Inferior parietal cortex (tissue), 1 donor: ENCODE measurements at regions not wholly inside any gene's neighbourhood (a gene's known extent, or its start where the extent isn't known, plus 50 kb on each side); places are given as distances from the start of the nearest gene placed in this dataset.
"Not testable (repeated sequence)": the region's sequence is repeated elsewhere in the genome, so short reads cannot be mapped to it uniquely, and the experiment has no call there.

Experiments used
- DNase-seq: peaks from one replicate; pipeline ENCODE4 v3.0.0-alpha.2; 2016; ENCODE audit errors: extremely low spot score

DNA sequence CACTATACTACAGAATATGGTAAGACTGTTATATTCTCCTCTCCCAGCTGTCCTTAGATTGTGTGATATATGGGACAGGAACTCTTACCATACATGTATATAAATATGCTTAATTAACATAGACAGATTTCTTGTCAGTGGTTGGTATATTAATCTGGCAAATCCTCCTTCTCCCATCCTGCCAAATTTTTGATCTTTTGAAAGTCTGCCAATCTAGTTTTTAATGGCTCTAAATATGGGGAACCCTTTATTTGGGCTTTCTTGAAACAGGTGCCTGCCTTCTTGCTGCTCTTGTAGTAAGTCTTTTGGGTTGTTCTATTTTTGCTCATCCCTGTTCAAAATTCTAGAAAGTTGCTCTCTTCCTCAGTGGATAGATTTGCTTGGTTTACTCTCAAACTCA is 63.5 kb downstream of the SPATA31D1 start:
- DNase-seq: no peak

DNA sequence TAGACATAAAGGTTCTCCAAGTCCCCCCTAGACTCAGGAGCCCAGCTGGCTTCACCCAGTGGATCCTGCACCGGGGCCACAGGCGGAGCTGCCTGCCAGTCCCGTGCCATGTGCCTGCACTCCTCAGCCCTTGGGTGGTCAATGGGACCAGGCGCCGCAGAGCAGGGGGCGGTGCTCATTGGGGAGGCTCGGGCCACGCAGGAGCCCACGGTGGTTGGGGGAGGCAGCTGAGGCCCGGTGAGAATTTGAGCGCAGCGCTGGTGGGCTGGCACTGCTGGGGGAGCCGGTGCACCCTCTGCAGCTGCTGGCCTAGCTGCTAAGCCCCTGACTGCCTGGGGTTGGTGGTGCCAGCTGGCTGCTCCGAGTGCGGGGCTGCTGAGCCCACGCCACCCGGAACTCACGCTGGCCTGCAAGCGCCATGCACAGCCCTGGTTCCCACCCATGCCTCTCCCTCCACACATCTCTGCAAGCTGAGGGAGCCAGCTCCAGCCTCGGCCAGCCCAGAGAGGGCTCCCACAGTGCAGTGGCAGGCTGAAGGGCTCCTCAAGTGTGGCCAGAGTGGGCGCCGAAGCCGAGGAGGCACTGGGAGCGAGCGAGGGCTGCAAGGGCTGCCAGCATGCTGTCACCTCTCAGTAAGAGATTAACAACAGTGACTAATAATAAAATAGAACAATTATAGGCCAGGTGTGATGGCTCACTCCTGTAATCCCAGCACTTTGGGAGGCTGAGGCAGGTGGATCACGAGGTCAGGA is 65.9 kb downstream of the SPATA31D1 start:
- DNase-seq: no peak

DNA sequence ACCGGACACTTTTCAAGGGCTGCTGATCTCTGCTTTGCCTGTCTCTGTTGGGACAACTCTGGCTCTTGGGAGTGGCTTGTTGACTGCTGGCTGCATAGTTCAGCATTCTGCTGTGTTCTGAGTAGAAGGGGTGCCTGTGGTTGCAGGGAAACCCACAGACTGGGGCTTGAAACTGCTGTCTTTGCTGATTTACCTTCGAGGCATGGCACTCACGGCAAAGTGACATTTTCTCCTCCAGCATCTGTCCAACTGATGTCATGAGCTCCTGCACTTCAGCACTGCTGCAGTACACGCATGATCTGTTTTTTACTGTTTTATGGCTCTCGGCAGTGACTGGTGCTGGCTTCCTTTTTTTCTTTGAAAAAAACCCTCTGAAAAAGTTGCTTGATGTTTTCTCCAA is 69.2 kb downstream of the SPATA31D1 start:
- DNase-seq: no peak

DNA sequence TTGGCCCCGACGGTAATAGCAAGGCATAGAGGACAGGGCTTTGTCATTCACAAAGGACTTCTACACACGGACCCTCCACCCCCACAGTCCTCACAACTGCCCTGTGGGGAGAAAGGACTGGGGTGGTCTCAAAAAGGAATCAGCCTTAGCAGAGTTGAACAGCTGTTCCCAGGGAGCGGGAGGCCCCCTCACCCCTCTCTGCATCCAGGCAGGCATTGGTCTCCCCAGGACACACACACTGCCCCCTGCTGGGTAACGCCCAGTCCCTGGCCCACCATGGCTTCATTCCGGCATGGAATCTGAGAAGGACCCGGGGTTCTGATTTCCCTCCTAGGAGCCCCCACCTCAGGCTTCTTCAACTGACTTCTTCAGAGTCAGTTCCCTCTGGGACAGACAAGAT is 73.2 kb downstream of the SPATA31D1 start:
- DNase-seq: not testable (repeated sequence)

DNA sequence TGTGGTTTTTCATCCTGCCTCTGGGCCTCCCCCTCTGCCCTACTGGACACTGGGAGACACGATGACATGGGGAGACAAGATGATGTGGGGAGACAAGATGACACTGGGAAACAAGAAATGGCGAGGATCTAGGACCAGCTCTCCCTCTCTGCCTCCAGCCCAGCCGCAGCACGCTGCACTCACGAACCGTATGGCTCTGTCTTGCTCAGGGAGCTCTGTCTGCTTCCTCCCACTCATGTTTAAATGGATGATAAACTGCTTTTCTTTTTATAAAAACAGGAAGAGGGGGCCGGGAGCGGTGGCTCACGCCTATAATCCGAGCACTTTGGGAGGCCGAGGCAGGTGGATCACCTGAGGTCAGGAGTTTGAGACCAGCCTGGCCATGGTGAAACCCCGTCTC is 73.7 kb downstream of the SPATA31D1 start:
- no peak for DNase-seq

DNA sequence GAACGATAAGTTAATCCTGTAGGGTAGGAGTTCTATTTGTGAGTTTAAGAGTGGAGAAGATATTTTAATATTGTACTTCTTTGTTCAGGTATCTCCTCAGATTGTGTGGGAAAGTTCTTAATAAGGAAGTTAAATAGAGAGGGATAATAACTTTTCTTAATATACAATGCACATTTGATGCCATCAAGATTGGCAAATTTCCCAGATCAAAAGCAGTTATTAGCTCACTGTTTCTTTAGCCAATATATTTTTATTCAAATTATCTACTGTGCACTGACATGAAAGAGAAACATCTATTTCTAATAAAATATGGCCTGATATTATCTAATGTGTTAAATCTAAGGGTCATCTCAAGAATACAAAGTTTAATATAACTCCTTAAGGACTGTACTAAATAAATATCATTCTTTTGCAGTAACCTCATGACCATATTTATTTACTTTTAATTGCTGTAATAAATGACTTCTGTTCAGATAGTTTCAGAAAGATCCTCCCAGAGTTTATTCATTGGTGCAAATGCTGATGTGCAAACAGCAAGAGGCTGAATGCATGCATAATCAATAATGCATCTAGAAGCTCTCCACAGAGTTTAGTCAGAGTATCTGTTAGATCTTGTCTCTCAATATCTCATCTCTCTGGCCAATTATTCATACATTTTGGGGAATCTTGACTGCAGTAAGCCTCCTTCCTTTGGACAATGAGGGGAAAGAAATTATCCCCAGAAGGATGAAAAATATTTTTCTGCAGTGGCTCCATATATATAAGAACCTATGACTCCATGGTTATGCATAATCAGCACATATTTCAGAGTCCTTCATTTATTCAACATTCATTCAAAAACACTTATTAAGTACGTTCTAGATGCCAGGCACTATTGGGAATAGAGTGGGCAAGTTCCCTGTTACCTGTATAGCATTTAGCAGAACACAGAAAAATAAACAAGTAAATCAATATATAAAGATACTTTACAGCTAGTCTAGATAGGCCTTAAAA is 85.3 kb downstream of the SPATA31D1 start:
- DNase-seq: no peak

DNA sequence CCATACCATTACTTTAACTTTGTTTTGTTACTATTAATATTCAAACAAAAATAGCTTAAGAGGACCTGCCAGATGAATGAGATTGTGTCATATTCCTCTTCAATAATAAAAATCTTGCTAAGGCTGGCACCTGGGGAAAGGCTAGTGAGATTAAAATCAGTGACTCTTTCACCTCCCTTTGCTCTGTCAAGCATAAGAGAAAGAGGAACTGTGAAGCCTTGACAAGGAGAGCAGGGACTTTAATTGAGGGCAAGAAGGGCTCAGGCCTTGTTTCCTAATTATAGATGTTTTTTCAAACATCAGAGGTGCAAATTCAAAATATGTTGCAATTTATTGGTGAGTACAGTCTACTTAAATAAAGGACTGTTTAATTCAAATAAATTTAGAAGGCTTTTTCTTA is 91.7 kb downstream of the SPATA31D1 start:
- no peak for DNase-seq

DNA sequence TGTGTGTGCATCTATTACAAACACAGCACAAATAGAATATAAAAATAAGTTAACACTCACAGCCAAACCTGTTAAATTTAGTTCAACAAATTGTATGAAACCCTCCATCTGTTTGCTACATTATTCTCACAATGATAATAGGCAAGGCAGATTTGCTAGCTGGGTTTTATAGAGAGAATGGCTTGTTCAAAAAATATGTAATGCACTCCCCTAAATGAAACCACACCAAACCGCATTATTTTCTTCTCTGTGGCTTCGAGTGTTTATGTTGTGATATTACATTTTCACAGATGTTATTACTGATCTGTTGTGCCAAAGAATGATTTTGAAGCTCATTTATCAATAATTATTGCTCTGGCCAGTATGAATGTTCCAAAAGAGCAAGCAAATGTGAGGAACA is 92.9 kb downstream of the SPATA31D1 start:
- DNase-seq: peak; percentile 11

DNA sequence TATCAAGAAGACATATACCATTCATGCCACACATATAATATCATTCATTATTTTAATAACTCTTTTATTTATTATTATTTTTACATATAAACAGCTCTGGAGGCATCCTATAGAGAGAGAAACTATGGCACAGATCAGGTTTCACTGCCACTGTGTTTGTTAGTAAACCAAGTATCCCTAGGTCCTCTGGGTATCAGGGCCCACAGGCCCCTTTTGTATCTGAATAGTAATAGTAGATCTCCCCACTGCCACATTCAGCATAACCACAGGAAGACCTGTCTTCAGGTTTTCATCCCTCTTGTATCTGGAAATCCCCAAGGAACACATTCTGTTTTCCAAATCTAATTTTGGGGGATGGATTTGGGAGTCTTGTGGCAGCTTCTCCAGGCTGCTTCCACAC is 94.0 kb downstream of the SPATA31D1 start:
- DNase-seq: no peak

DNA sequence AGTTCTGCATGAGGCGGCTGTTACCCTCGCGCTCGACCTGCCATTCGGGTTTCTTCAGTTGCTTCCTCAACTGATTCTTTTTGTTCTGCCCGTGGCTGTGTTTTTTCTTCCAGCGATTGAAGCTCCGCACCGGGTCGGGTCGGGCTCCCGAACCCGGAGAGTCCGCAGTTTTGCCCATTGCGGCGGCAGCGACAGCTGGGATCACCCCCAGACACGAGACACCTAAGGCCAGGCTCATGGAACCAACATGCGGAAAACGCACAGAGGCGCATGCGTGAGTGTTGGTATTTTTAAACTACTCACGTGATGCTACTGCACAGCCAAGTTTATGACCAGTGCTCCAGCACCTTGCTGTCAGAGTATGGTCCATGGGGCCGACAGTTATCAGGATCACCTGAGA is 100.0 kb downstream of the SPATA31D1 start:
- no peak for DNase-seq

DNA sequence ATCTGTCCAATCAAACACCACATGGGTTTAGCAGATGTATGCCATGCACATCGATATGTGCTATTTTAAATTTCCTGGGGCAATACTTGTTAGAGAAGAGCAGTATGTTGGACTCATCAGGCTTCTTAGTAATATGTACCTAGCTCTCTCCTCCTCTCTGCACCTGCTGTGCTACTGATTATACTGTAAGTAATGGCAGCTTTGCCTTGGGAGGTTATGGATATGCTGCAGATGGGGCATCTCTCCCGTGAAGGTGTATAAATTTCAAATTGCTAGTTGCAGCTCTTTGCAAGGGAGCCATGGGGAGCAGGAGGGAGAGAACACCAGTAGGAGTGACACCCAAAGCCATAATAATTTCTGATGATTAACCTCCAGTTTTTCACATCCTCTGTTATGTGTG is 101.5 kb downstream of the SPATA31D1 start:
- DNase-seq: no peak

DNA sequence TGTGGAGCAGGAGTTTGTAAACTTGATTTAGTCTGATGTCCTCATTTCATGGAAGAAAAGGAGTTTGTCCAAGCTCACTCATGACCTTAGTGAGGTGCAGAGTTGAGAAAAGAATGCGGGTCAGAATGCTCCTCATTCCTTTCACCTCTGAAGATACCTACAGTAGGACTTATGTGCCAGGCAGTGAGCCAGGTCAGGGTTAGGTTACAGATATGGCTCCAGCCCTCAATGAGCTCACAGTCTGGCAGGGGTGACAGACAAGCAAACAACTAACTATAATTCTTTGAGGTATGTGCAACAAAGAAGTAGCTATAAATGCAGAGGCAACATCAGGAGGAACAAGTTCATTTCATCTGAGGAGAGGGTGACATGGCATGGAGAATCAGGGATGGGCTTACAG is 102.5 kb downstream of the SPATA31D1 start:
- DNase-seq: no peak

DNA sequence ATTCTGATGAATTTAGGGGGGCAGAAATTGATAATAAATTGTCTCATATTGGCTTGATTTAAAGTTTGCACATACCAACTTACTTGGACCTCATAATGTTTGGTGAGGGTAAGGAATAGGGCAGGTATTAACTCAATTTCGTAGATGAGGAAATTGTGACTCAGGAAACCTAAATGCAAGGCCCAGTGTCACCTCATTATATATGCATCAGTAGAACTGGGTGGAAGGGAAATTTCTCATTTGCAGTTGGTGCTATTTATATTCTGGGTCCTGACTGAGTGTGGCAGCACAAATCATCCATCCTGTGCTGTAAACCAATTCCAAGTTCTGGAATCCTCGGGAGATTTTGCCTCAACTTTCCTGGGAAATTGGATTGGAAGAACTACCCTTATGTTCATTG is 103.0 kb downstream of the SPATA31D1 start:
- no peak for DNase-seq

DNA sequence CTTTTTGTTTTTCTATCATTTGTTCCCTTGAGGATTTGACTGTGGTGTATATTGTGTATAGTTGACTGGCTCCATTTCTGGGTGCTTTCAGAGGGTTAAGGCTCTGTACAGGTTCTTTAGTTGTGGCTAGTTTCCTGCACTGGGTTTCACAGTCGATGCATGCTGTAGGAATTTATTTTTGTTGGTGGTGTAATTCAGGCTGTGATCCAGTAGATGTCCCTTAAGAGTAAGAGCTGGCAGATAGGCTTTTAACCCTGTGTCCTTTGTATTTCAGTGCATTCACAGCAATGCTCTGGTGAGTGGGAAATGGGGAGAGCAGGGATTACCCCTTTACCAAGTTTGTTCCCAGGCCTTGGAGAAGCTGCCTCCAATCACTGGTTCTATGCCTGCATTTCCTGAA is 112.9 kb downstream of the SPATA31D1 start:
- no peak for DNase-seq

DNA sequence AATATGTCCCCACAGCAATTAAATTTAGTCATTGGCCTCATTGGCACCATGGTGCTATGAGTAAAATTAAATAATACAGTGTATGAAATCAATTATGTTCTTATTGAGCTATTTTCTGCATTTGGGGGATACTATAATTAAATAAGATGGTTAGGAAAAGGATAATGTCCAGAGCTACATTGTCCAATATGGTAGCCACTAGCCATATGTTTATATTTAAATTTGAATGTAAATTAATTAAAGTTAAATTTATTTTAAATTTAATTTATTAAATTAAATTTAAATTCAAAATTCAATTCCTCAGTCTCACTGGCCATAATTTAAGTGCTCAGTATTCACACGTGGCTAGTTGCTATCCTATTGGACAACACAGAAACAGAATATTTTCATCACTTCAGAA is 115.7 kb downstream of the SPATA31D1 start:
- DNase-seq: no peak

DNA sequence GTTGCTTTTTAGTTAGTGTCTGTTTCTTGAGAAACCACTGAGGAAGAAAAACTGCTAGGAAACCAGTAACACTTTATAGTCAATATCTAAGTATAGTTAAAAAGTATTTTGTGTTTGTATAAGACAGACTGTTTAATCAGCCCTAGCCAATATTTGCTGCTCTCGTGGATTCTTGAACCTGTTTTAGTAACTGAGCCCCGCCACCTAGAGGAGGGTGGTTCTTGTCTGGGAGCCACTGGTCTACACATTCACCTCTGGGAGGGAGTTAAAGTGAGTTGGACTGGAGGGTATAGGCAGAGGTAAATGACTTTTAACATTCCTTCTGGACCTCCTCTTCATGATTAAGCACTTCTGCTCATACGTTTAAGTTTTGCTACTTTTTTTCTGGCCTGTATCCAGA is 117.2 kb downstream of the SPATA31D1 start:
- no peak for DNase-seq

DNA sequence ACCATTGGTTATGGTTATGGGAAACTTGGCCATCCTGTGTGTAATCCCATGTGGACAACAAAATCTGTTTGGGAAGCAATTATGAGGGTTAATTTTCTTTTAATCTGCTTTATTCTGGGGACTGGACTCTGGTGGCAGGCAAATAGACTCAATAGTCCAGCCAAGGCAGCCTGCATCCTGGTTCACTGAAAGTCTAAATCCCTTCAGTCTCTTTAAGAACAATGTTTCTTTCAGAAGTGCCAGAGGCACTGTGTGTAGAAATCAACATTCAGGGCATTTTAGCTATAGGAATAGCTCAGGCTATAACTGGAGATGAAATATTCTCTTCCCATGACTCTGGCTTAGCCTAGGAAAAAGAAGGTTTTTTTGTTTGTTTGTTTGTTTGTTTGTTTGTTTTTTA is 118.0 kb downstream of the SPATA31D1 start:
- no peak for DNase-seq

DNA sequence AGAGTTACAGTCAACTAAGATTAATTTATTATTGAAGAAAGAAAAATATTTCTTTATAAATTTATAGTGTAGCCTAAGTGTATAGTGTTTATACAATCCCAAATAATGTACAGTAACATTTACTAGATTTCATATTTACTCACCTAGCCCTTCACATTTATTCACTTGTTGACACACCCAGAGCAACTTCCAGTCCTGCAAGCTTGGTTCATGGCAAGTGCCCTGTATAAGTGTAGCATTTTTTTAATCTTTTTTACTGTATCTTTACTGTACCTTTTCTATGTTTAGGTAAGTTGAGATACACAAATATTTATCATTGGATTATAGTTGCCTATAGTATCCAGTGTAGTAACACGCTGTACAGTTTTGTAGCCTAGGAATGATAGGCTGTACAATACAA is 119.9 kb downstream of the SPATA31D1 start:
- DNase-seq: no peak

DNA sequence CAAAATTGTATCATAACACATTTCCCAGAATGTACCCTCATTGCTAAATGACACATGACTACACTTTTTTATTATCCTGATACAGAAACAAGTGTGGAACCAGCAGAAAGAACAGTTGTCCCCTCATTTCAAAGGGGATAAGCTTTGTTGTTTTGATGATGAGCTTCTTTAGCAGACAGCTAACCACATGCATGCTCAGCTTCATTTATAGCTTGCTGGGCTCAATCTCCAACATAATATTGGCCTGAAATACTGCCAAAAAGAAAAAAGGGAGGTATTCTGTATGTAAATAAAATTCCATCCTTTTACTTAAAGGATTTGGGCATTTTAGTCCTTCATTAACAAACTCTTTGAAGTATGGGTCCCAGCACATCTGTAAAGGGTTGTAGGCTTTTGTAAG is 120.4 kb downstream of the SPATA31D1 start:
- no peak for DNase-seq

DNA sequence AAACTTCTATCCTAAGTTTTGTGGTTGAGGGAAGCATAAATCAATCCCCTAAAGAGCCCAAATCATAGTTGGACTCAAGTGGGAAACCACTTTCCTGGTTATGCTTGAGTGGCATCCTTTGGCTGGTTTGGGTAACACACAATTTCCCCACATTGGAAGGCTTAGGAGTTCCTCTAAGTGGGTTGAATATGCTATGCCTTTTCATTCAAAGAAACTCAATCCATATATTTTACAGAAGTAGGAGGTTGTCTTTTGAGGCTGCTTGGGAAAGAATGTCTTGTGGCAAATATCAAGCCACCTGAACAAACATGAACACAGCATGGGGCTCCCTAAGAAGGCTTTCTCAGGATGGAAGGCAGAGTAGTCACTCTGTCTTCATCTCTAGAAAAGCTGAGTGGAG is 121.1 kb downstream of the SPATA31D1 start:
- no peak for DNase-seq

DNA sequence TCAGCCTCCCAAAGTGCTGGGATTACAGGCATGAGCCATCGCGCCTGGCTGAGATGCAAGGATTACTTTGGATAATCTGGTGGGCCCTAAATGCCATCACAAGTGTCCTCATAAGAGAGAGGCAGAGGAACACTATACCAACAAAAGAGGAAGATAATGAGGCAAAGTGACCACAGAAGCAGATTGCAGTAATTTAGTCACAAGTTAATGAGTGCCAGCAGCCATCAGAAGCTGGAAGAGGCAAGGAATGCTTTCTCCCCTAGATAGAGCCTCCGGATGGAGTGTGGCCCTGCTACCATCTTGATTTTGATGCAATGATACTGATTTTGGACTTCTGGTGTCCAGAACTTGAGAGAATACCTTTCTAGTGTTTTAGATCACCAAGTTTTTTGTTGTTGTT is 122.3 kb downstream of the SPATA31D1 start:
- DNase-seq: no peak

DNA sequence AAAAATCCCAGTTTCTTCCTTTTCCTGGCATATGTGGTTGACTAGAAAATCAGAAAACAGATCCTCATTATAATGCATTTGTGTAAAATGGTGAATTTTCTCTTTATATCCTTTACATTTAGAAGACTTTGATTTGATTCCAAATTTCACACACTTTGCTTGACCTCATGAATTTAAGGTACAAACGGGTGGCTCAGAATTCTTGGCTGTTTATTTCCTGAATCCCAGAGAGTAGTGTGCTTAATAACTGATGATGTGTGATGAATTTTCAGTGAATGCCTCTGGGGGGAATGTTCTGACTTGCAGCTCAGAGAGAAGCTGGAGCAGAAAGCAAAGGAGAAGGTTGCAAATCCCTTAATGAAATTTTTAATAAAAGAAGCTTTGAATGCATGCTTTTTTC is 126.8 kb downstream of the SPATA31D1 start:
- DNase-seq: no peak

DNA sequence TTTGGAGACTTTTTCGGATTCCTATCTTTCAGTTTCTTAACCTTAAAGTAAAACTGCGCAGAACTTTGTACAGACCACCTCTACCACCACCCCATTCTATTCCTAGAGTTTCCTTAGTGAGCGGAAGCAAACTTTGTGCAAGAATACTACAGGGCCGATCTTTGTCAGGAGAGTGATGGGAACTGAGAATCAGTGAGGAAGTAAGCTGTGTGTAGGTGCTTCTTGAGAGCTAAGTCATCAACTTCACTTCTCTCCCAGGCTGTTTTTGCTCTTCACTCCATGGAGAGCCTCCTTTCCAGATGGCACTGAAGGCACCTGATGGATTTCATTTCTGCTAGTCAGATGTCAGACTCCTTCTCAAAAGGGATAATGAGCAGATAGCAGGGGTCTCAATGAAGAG is 127.3 kb downstream of the SPATA31D1 start:
- DNase-seq: no peak
